PC-3 (cell line): ENCODE measurements at regions not wholly inside any gene's neighbourhood (a gene's known extent, or its start where the extent isn't known, plus 50 kb on each side); places are given as distances from the start of the nearest gene placed in this dataset.

Source experiments
- ATAC-seq: fragments of 200-7000 bp; cut with Tn5 transposase; 2 replicates; pipeline ENCODE4 v1.9.1; 2020; ENCODE audit warnings: mild to moderate bottlenecking, moderate library complexity
- BruUV-seq: library from RNA; stranded (reverse); fragments of 400-500 nt; replicated peaks from 2 replicates; lab custom pipeline; 2021; lab: Mats Ljungman, UMichigan
- CTCF ChIA-PET: fragments of 300-600 bp; sonication (Branson Sonifier 250); formaldehyde crosslinking; loops from one replicate; lab custom pipeline; 2022; ENCODE audit warnings: antibody characterized with exemption; lab: Charles Lee
- POLR2A ChIA-PET: fragments of 300-600 bp; sonication (Branson Sonifier 250); formaldehyde crosslinking; loops from one replicate; lab custom pipeline; 2022; ENCODE audit warnings: antibody characterized with exemption; ENCODE audit not compliant: unreplicated experiment; lab: Charles Lee
- DNase-seq: peaks from one replicate; pipeline ENCODE4 v3.0.0-alpha.2; 2015
- H2AFZ ChIP-seq: fragments of 300-600 bp; sonication (generic); 2 replicates; pipeline ENCODE4 v1.6.0; 2016; ENCODE audit warnings: antibody characterized with exemption, low read length
- H3F3A ChIP-seq: fragments of 300-600 bp; sonication (generic); one replicate; pipeline ENCODE4 v1.6.0; 2017; ENCODE audit warnings: antibody characterized with exemption, low read length, control low read depth, mild to moderate bottlenecking; ENCODE audit not compliant: unreplicated experiment
- H3K27ac ChIP-seq: fragments of 300-600 bp; sonication (generic); 2 replicates; pipeline ENCODE4 v1.5.1; 2016; ENCODE audit warnings: mild to moderate bottlenecking, low read length
- H3K27me3 ChIP-seq: fragments of 300-600 bp; sonication (generic); 2 replicates; pipeline ENCODE4 v1.6.1; 2016; ENCODE audit warnings: low read length, mixed read lengths
- H3K36me3 ChIP-seq: fragments of 300-600 bp; sonication (generic); 2 replicates; pipeline ENCODE4 v1.6.1; 2016; ENCODE audit warnings: low read depth, mixed run types, low read length, mixed read lengths
- H3K4me1 ChIP-seq: fragments of 300-600 bp; sonication (generic); 2 replicates; pipeline ENCODE4 v1.5.1; 2016; ENCODE audit warnings: low read length; ENCODE audit not compliant: insufficient read depth
- H3K4me2 ChIP-seq: fragments of 300-600 bp; sonication (generic); 2 replicates; pipeline ENCODE4 v1.6.0; 2016; ENCODE audit warnings: low read length
- H3K4me3 ChIP-seq: fragments of 300-600 bp; sonication (generic); 2 replicates; pipeline ENCODE4 v1.5.1; 2016; ENCODE audit warnings: mild to moderate bottlenecking, low read length, mixed read lengths
- H3K79me2 ChIP-seq: fragments of 300-600 bp; sonication (generic); 2 replicates; pipeline ENCODE4 v1.6.1; 2017; ENCODE audit warnings: low read length, mixed read lengths
- H3K9ac ChIP-seq: fragments of 300-600 bp; sonication (generic); 2 replicates; pipeline ENCODE4 v1.6.0; 2016; ENCODE audit warnings: mild to moderate bottlenecking, low read length
- H3K9me2 ChIP-seq: fragments of 300-600 bp; sonication (generic); replicated peaks from 2 replicates; pipeline ENCODE4 v1.6.1; 2016; ENCODE audit warnings: mixed run types, low read length, mixed read lengths
- H3K9me3 ChIP-seq: fragments of 300-600 bp; sonication (generic); 2 replicates; pipeline ENCODE4 v1.6.1; 2016; ENCODE audit warnings: low read length, mixed read lengths
- H4K20me1 ChIP-seq: fragments of 300-600 bp; sonication (generic); 2 replicates; pipeline ENCODE4 v1.6.1; 2016; ENCODE audit warnings: low read length, mixed read lengths
- CTCF ChIP-seq: fragments of 300-600 bp; sonication (generic); conservative IDR thresholded peaks from 2 replicates; pipeline ENCODE4 v1.5.1; 2017; ENCODE audit warnings: antibody characterized with exemption, low read depth, mild to moderate bottlenecking, low read length
- EZH2 ChIP-seq: fragments of 300-600 bp; sonication (generic); IDR thresholded peaks from one replicate; pipeline ENCODE4 v1.6.1; 2017; ENCODE audit warnings: antibody characterized with exemption, mild to moderate bottlenecking, low read length; ENCODE audit not compliant: unreplicated experiment
- EZH2phosphoT487 ChIP-seq: fragments of 300-600 bp; sonication (generic); IDR thresholded peaks from 2 replicates; pipeline ENCODE4 v1.6.1; 2018; ENCODE audit warnings: mild to moderate bottlenecking, antibody characterized with exemption, low read length, borderline replicate concordance
- intact Hi-C: fragments of 100-400 bp; cut with micrococcal nuclease; formaldehyde crosslinking; loops from 2 replicates; pipeline ENCODE4 v1.9.0; 2023

GRCh38 chr19:28224441-28224840 is 988.5 kb downstream of the UQCRFS1 start:
- no peak overlapping the region for H3K4me3 ChIP-seq
- intact Hi-C loops: no loop called here
- no peaks in the 10 kb centered on the region for H3K79me2 ChIP-seq
- no peaks in the 10 kb centered on the region for H3F3A ChIP-seq
- H3K27ac ChIP-seq: no peak overlapping the region
- ChIA-PET POLR2A (no interaction called here), CTCF (no interaction called here)
- H2AFZ ChIP-seq: no peak overlapping the region
- H3K36me3 ChIP-seq: no peaks in the 10 kb centered on the region
- no peak for ATAC-seq
- no peak overlapping the region for H3K9ac ChIP-seq
- TF ChIP-seq EZH2phosphoT487: no peak
- no peak for TF ChIP-seq CTCF
- TF ChIP-seq EZH2: no peak
- no peak for DNase-seq
- no peaks in the 10 kb centered on the region for H4K20me1 ChIP-seq
- H3K4me1 ChIP-seq: no peaks in the 10 kb centered on the region
- no peaks in the 10 kb centered on the region for H3K9me3 ChIP-seq
- no peaks in the 10 kb centered on the region for H3K9me2 ChIP-seq
- no TSS peak for BruUV-seq
- no peak overlapping the region for H3K4me2 ChIP-seq
- H3K27me3 ChIP-seq: no peaks in the 10 kb centered on the region

GRCh38 chr19:28221736-28222135 is 991.2 kb downstream of the UQCRFS1 start:
- DNase-seq (no peak), ATAC-seq (no peak)
- no peaks in the 10 kb centered on the region for H3K27me3 ChIP-seq
- ChIA-PET CTCF (no interaction called here), POLR2A (no interaction called here)
- no peak overlapping the region for H3K4me3 ChIP-seq
- no peak overlapping the region for H3K4me2 ChIP-seq
- H3K27ac ChIP-seq: no peak overlapping the region
- no peak for TF ChIP-seq CTCF
- no peak for TF ChIP-seq EZH2
- no peak for TF ChIP-seq EZH2phosphoT487
- no peaks in the 10 kb centered on the region for H3K79me2 ChIP-seq
- no peaks in the 10 kb centered on the region for H3K9me3 ChIP-seq
- no peak overlapping the region for H3K9ac ChIP-seq
- H4K20me1 ChIP-seq: no peaks in the 10 kb centered on the region
- BruUV-seq: no TSS peak
- no peaks in the 10 kb centered on the region for H3K9me2 ChIP-seq
- H3K36me3 ChIP-seq: no peaks in the 10 kb centered on the region
- no peak overlapping the region for H2AFZ ChIP-seq
- H3F3A ChIP-seq: no peaks in the 10 kb centered on the region
- no peaks in the 10 kb centered on the region for H3K4me1 ChIP-seq
- intact Hi-C loops: no loop called here

- H3F3A ChIP-seq: no peaks in the 10 kb centered on the region
Observed at GRCh38 chr19:28218728-28219127, 994.2 kb downstream of the UQCRFS1 start.

More at GRCh38 chr19:28218728-28219127, 994.2 kb downstream of the UQCRFS1 start:
- Histone ChIP-seq H3K4me2 (no peak overlapping the region), H3K27ac (no peak overlapping the region), H3K36me3 (no peaks in the 10 kb centered on the region), H3K79me2 (no peaks in the 10 kb centered on the region), H3K4me1 (no peaks in the 10 kb centered on the region), H3K9me2 (no peaks in the 10 kb centered on the region), H3K4me3 (no peak overlapping the region), H2AFZ (no peak overlapping the region), H3K9ac (no peak overlapping the region), H3K9me3 (no peaks in the 10 kb centered on the region), H3K27me3 (no peaks in the 10 kb centered on the region), H4K20me1 (no peaks in the 10 kb centered on the region)
- CTCF ChIA-PET: no interaction called here
- intact Hi-C loops: no loop called here
- TF ChIP-seq EZH2: no peak
- TF ChIP-seq EZH2phosphoT487: no peak
- BruUV-seq: no TSS peak
- ATAC-seq (no peak), DNase-seq (no peak)
- POLR2A ChIA-PET: no interaction called here
